ENCODE measurements at regions not wholly inside any gene's neighbourhood (a gene's known extent, or its start where the extent isn't known, plus 50 kb on each side); places are given as distances from the start of the nearest gene placed in this dataset.
A peak's percentile ranks its signal among the peaks of the same experiment; 100 is the strongest.
"Not testable (repeated sequence)": the region's sequence is repeated elsewhere in the genome, so short reads cannot be mapped to it uniquely, and the experiment has no call there.

DNA sequence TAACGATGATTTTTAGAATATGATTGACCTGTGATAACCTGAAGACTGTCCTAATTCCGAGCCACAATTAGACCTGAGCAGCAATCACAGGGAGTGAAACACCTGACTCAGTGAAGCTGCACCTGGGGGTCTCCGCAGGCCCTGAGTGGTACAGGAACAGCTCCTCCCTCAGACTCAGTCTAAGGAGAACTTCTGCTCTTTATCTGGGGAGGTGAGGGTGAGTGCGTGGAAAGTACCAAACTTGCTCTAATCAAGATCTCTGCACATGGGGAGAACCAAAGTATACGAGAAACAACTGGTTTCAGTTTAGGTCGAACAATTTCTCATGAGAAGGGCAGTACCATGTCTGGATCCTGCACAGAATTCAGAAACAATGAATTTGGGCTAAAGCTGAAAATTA, 555.3 kb downstream of the TMEM121 start:
- DNase-seq (ENCODE audit: low spot score): not testable (repeated sequence)

DNA sequence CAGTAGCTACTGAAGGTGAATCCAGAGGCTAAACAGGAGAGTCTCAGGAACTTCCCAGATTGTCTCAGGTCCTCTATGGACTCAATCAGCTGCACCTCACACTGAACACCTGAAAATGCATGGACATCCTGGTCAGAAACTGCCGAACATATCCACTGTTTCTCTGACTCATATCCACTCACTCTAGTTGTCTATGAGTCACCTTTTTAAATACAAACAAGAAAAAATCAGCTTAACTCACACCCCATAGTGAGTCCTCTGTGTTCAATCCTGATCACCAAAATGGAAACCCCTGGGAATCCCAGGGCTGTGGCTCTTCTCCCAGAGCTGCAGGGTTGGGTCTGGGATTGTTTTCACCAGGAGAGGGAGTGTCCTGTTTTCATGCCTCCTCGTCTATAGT, 556.7 kb downstream of the TMEM121 start:
- DNase-seq (ENCODE audit: low spot score): no peak

DNA sequence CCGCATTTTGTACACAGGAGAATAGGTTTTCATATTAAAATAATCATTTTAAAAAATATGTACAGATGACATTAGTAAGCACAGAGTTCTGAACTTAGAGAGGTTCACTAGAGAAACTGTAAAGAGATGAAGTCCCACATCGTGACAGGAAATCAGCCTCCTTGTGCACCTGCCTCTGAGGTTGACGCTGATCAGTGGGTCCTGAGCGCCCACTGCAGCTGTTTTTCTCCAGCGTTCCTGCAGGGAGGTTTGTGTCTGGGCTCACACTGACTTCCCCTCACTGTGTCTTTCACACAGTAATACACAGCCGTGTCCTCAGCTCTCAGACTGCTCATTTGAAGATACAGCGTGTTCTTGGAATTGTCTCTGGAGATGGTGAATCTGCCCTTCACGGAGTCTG, 561.5 kb downstream of the TMEM121 start:
- no peak for DNase-seq (ENCODE audit: low spot score)

DNA sequence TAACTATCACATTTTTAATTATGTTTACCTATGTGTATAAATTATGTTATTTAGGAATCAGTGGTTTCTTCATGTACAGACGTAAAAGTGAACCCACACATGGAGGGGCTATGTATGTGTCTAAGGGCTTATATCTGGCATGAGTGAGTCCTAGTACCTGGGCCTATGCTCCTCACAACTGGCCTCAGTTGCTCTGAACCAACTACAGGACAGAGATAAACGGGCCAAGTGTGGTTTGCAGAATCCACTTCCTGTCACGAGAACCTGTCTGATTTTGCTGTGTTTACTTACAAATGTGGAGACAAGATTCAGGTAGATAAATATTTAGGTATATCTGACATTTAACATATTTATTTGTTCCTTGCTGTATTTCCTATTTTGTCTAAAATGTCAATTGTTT, 562.5 kb downstream of the TMEM121 start:
- not testable (repeated sequence) for DNase-seq (ENCODE audit: low spot score)

DNA sequence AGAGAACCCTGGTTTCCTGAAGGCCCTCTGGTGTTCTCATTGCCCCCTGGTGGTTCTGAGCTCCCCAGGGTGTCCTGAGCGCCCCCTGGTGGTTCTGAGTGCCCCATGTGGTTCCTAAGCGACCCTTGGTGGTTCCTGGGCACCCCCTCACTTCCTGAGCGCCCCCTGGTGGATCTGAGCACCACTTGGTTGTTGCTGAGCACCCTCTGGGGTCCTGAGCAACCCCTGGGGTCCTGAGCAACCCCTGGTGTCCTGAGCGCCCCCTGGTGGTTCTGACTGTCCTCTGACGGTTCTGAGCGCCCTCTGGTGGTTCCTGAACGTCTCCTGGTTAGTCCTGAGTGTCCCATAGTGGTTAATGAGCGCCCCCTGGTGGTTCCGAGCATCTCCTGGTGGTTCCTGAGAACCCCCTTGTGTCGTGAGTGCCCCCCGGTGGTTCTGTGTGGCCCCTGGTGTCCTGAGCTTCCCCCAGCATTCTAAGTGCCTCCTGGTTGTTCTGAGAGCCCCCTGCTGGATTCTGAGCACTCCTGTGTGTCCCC, 568.3 kb downstream of the TMEM121 start:
- no peak for DNase-seq (ENCODE audit: low spot score)

DNA sequence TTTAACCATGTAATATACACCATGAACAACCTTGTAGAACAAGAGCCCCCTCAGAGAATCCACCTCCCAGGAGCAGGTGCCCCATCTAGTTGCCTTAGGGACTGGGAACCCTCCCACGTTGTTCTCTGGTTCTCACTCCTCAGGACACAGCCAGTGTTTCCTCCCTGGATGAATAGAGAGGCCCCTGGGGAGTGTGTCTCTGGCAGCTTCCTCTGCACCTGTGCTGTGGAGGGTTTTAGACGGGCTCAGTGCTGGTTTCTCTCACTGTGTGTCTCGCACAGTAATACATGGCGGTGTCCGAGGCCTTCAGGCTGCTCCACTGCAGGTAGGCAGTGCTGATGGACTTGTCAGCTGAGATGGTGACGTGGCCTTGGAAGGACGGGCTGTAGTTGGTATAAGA, 581.3 kb downstream of the TMEM121 start:
- DNase-seq (ENCODE audit: low spot score): no peak

DNA sequence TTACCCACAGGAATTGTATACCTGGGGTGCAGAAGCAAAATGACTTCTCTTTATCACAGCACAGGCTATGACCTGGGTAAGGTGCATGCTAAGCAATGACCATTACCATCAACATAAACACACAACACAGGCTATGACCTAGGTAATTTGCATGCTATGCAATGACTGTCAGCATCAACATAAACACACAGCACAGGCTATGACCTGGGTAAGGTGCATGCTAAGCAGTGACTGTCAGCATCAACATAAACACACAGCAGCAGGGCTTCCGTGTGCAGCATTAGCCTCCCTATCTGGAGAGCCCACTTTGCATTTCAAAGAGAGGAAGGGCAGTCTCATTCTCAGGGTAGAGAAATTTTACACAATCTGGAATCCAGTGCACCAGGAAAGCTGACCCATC, 583.0 kb downstream of the TMEM121 start:
- no peak for DNase-seq (ENCODE audit: low spot score)

DNA sequence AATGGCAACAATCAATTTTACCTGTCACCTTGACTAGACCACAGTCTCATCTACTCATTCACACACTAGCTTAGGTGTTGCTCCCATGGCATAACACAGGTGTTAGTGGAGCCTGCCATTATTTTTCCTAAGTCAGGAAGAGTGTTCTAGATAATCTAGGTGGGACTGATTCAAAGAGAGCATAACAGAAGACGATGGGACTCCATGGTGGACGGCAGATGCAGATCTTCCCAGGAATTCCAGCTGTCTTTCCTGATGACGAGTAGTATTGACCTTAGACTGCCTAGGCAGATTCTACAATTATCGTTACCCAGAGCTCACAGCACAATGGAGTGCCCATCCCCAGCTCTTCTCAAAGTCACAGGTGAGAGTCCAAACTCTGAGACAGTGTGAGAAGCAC, 589.0 kb downstream of the TMEM121 start:
- no peak for DNase-seq (ENCODE audit: low spot score)

DNA sequence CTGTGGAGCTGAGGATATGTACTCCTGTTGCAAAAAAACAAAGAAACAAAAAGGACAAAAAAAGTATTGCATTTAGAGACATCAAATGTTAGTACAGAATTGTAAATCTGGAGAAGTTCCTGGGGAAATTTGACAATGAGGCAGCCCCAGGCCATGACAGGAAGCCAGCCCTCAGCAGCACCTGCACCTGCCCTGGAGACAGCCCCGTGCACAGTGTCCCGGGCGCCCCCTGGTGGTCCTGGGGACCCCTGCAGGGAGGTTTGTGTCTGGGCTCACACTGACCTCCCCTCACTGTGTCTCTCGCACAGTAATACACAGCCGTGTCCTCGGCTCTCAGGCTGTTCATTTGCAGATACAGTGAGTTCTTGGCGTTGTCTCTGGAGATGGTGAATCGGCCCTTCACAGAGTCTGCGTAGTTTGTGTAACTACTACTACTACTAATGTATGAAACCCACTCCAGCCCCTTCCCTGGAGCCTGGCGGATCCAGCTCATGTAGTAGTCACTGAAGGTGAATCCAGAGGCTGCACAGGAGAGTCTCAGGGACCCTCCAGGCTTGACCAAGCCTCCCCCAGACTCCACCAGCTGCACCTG, 590.1 kb downstream of the TMEM121 start:
- DNase-seq (ENCODE audit: low spot score): not testable (repeated sequence)

DNA sequence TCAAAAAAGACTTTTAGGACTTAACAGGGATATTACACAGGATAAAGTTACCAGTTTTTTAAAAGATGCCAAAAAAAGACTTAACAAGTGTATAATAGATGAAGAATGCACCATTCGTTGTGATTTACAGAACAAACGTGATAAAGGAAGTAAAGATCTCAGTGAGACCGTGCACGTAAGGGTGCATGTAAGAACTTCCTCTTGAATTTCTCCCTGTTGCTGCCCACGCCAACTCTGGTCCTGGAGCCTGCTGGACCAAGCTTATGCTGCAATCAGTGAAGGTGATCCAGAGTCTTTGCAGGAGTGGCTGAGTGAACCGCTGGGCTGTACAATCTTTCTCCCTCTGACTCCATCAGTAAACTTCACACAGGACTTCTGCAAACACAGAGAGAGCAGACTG, 593.7 kb downstream of the TMEM121 start:
- no peak for DNase-seq (ENCODE audit: low spot score)

DNA sequence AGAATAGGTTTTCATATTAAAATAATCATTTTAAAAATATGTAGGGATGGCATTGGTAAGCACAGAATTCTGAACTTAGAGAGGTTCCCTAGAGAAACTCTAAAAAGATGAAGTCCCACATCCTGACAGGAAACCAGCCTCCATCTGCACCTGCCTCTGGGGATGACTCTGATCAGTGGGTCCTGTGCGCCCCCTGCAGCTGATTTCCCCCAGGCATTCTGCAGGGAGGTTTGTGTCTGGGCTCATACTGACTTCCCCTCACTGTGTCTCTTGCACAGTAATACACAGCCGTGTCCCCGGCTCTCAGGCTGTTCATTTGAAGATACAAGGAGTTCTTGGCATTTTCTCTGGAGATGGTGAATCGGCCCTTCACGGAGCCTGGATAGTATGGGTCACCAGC, 602.9 kb downstream of the TMEM121 start:
- DNase-seq (ENCODE audit: low spot score): no peak

DNA sequence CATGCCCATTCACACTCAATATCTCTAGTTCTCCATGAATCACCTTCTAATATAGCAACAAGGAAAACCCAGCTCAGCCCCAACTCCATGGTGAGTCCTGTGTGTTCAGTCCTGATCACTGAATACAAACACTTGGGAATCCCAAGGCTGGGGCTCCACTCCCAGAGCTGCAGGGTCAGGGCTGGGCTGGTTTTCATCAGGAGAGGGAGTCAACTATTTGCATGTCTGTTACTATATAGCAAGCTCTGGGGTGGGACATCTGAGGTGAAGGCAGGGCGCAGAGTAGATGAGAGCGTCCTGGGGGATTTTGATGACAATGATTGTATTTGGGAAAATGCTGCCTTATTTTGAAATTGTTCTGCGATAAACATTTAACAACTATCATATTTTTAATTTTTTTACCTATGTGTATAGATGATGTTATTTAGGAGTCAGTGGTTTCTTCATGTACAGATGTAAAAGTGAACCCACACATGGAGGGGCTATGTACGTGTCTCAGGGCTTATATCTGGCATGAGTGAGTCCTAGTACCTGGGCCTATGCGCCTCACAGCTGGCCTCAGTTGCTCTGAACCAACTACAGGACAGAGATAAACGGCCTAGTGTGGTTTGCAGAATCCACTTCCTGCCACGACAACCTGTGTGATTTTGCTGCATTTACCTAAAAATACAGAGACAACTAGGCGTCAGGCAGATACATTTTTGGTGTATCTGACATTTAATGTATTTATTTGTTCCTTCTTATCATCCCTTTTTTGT, 603.7 kb downstream of the TMEM121 start:
- DNase-seq (ENCODE audit: low spot score): not testable (repeated sequence)

DNA sequence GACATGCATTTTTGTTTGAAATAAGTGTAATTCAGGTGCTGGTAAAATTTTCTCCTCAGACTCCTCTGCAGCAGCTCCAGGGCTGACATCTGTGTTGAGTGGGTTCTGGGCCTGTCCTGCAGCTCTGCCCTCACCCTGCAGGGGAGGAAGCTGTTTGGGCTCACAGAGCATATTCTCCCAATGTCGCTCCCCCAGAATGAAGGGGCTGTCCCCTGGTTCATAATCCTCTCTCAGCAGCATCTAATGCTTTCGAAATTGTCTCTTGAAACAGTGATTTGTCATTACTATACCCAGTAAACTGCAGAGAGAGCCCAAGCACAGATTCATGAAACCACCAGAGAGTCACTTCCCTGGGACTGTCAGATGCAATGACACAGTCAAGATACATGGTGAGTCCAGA, 606.7 kb downstream of the TMEM121 start:
- DNase-seq (ENCODE audit: low spot score): not testable (repeated sequence)

DNA sequence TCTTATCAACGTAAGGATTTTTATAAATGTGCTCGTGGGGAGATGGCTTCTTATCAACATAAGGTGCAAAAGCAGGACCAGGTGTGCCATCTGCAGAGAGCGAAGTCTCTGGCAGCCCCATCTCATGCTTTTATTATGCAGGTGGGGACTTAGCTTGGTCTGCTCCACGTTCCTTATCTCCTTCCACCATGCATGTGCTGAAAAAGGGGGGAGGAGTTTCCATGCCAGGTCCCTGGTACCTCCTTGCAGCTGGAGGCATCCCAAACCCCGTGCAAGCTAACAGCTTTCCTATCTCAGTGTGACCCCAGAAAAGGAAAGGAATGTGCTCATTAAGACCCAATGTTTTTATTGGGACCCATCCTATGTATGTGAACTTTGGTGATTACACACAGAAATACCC, 608.5 kb downstream of the TMEM121 start:
- DNase-seq (ENCODE audit: low spot score): no peak

DNA sequence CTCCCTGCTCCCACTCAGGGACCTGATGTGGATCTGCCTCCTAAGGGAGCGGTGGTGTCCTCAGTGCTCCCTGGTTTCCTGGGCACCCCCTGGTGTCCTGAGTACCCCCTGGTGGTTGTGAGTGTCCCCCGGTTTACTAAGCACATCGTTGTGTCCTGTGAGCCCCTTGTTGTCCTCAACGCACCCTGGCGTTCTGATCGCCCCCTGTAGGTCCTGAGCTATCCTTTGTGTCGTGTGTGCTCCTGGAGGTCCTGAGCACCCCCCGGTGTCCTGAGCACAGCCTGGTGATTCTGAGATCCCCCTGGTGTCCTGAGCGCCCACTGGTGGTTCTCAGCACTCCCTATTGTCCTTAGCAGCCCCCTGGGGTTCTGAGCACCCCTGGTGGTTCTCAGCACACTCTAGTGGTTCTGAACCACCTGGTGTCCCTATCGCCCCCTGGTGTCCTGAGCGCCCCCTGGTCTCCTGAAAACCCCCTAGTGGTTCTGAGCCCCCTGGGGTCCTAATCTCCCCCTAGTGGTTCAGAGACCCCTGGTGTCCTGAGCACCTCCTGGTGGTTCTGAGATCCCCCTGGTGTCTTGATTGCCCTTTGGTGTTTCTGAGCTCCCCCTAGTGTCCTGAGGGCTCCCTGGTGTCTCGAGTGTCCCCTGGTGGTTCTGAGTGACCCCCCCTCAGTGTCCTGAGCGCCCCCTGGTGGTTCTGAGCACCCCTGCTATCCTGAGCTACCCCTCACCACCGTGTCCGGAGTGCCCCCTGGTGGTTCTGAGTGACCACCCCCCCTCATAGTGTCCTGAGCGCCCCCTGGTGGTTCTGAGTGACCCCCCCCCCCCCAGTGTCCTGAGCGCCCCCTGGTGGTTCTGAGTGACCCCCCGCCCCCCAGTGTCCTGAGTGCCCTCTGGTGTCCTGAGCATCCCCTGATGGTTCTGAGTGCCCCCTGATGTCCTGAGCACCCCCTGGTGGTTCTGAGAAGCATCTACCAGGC, 615.1 kb downstream of the TMEM121 start:
- no peak for DNase-seq (ENCODE audit: low spot score)

DNA sequence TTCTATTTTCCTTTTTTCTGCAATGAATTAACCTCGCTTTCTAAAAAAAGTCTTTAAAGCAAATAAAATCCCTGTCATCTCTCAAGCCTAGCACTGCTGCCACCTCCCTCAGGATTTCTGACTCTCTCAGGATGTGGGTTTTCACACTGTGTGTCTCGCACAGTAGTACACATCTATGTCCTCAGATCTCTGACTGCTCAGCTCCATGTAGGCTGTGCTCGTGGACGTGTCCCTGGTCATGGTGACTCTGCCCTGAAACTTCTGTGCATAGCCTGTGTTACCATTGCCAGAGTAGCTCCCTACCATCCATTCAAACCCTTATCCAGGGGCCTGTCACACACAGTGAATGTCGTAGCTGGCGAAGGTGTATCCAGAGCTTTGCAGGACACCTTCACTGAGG, 619.3 kb downstream of the TMEM121 start:
- not testable (repeated sequence) for DNase-seq (ENCODE audit: low spot score)

DNA sequence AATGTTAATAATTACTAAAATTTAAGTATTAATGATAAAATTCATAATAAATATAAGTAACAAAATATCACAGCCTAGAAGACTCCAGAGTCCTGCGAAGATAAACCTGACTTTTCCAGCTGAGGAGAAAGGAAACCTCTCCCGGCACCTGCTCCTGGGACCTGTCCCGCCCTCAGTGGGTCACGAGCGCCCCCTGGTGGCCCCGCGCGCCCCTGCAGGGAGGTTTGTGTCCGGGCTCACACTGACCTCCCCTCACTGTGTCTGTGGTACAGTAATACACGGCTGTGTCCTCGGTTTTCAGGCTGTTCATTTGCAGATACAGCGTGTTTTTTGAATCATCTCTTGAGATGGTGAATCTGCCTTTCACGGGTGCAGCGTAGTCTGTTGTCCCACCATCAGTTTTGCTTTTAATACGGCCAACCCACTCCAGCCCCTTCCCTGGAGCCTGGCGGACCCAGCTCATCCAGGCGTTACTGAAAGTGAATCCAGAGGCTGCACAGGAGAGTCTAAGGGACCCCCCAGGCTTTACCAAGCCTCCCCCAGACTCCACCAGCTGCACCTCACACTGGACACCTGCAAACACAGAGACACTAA, 627.1 kb downstream of the TMEM121 start:
- peak; percentile 92 for DNase-seq (ENCODE audit: low spot score)

DNA sequence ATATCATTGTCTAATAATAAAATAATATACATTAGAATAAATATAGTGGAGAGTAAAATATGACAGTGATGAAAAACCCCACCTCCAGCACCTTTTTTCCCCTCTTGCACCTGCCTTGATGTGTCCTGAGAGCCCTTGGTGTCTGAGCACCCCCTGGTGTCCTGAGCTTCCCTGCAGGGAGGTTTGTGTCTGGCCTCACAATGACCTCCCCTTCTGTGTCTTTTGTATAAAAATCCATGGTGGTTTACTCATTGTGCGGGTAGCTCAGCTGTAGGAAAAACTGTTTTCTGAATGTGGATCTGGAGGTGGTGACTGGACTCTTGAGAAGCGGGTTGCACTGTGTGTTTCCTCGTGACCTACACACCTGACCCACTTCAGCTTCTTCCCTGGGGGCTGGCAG, 636.9 kb downstream of the TMEM121 start:
- no peak for DNase-seq (ENCODE audit: low spot score)

DNA sequence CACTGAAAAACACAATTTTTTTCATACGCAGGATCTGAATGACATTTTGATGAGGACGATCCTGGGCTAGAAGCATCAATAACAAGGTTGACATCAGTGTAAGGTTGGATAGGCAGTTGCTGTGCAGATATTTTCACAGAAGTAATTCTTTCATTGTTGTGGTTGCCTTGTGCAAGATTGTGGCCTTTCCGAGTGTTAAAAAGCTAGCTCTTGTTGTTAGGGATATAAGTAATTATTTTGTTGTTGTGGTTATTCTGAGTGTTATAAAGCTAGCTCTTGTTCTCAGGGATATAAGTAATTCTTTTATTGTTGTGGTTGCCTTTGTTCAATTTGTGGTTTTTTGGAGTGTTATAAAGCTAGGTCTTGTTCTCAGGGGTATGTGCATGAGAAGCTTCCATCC, 637.4 kb downstream of the TMEM121 start:
- DNase-seq (ENCODE audit: low spot score): not testable (repeated sequence)

DNA sequence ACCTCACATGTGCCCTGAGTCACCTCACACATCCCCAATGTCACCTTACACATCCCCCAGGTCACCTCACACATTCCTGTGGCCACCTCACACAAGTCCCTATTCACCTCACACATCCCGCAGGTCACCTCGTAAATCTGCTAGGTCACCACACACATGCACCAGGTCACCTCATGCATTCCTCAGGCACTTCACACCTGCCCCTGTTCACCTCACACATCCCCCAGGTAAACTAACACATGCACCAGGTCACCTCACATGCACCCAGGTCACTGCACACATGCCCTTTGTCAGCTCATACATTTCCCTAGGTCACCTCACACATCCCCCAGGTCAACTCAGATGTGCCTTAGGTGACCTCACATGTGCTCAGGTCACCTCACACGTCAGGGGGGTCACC, 639.8 kb downstream of the TMEM121 start:
- DNase-seq (ENCODE audit: low spot score): no peak

DNA sequence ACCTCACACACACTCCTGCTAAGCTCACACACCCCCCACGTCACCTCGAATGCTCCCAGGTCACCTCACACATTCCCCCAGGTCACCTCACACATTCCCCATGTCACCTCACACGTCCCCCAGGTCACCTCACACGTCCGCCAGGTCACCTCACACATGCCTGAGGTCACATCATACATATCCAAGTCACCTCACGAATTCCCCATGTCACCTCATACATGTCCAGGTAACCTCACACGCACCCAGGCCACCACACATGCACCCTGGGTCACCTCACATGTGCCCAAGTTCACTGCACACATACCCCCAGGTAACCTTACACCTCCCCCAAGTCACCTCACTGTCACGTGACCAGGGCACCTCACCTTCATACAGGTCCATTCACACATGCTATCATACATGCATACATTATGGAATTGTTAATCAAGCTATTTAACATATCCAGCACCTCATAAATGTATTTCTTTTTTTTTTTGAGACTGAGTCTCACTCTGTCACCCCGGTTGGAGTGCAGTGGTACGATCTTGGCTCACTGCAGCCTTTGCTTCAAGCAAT, 640.3 kb downstream of the TMEM121 start:
- no peak for DNase-seq (ENCODE audit: low spot score)

All from mesenteric fat pad (tissue), 1 donor.